CD4-positive, alpha-beta T cell (primary cell): ENCODE measurements at regions not wholly inside any gene's neighbourhood (a gene's known extent, or its start where the extent isn't known, plus 50 kb on each side); places are given as distances from the start of the nearest gene placed in this dataset.

Source experiments
- ATAC-seq: fragments of 200-7000 bp; cut with Tn5 transposase; one replicate; pipeline ENCODE4 v1.10.0; 2022; ENCODE audit warnings: mild to moderate bottlenecking; ENCODE audit not compliant: poor library complexity
- CTCF ChIA-PET: fragments of 350-600 bp; sonication (Branson Sonifier 250); formaldehyde crosslinking; loops from one replicate; lab custom pipeline; 2021; ENCODE audit warnings: antibody characterized with exemption, inconsistent platforms; lab: Charles Lee
- POLR2A ChIA-PET: fragments of 350-600 bp; sonication (Branson Sonifier 250); formaldehyde crosslinking; loops from one replicate; lab custom pipeline; 2021; ENCODE audit warnings: antibody characterized with exemption, inconsistent platforms; lab: Charles Lee
- DNase-seq, 14 experiments: peaks; one replicate each; pipeline ENCODE4 v3.0.0-alpha.2; 2013 to 2020; ENCODE audit warnings: mixed read lengths in 2 of 14
- H3K27ac ChIP-seq, 2 donors: one replicate each; pipeline versions ENCODE4 v1.5.1 to v1.7.0; 2013; ENCODE audit warnings: low read length in 2 of 2, low read depth in 1 of 2, mild to moderate bottlenecking in 1 of 2
- H3K27me3 ChIP-seq, 2 experiments: 1 replicate in 1 of 2; 2 replicates in 1 of 2; pipeline versions ENCODE4 v1.6.1 to v1.7.0; 2013; ENCODE audit warnings: low read length in 2 of 2, control low read depth in 1 of 2, mild to moderate bottlenecking in 1 of 2, moderate library complexity in 1 of 2; ENCODE audit not compliant: insufficient read depth in 2 of 2, control insufficient read depth in 1 of 2
- H3K36me3 ChIP-seq: one replicate; pipeline ENCODE4 v1.6.1; 2013; ENCODE audit warnings: low read length, control low read depth; ENCODE audit not compliant: insufficient read depth
- H3K4me1 ChIP-seq: one replicate; pipeline ENCODE4 v1.6.1; 2013; ENCODE audit warnings: low read length, control low read depth; ENCODE audit not compliant: insufficient read depth
- H3K4me3 ChIP-seq: one replicate; pipeline ENCODE4 v1.5.1; 2013; ENCODE audit warnings: mild to moderate bottlenecking, low read length, moderate library complexity
- H3K9me3 ChIP-seq, 2 experiments: 1 replicate in 1 of 2; 2 replicates in 1 of 2; pipeline versions ENCODE4 v1.6.1 to v1.7.0; 2013; ENCODE audit warnings: low read length in 2 of 2, mild to moderate bottlenecking in 2 of 2, control low read depth in 1 of 2, moderate library complexity in 1 of 2; ENCODE audit not compliant: control insufficient read depth in 1 of 2, insufficient read depth in 1 of 2
- H3K27ac Mint-ChIP-seq: one replicate; pipeline ENCODE4 v1.8.0; 2020; ENCODE audit warnings: mixed read lengths
- H3K27me3 Mint-ChIP-seq: one replicate; pipeline ENCODE4 v1.8.0; 2021; ENCODE audit warnings: mixed read lengths
- H3K36me3 Mint-ChIP-seq: one replicate; pipeline ENCODE4 v1.8.0; 2021; ENCODE audit warnings: low read depth, mixed read lengths
- H3K4me1 Mint-ChIP-seq: one replicate; pipeline ENCODE4 v1.8.0; 2021; ENCODE audit warnings: low read depth, mixed read lengths
- H3K4me3 Mint-ChIP-seq: one replicate; pipeline ENCODE4 v1.8.0; 2020; ENCODE audit warnings: mild to moderate bottlenecking, mixed read lengths
- H3K9me3 Mint-ChIP-seq: one replicate; pipeline ENCODE4 v1.8.0; 2020; ENCODE audit warnings: mixed read lengths
- CTCF ChIP-seq: fragments of 200-600 bp; IDR thresholded peaks from one replicate; pipeline ENCODE4 v1.8.0; 2022; ENCODE audit warnings: antibody characterized with exemption, mild to moderate bottlenecking
- intact Hi-C, 2 experiments: fragments of 100-400 bp; cut with DNase I in 1 of 2; cut with micrococcal nuclease in 1 of 2; formaldehyde crosslinking; loops; one replicate each; pipeline versions ENCODE4 v1.15.1 to v1.9.0; 2023 to 2025; cut with DNase I, micrococcal nuclease

- Histone ChIP-seq H3K9me3 (no peaks in the 10 kb centered on the region), H3K4me1 (no peaks in the 10 kb centered on the region), H3K36me3 (no peaks in the 10 kb centered on the region), H3K27ac (no peak overlapping the region), H3K27me3 (no peaks in the 10 kb centered on the region), H3K4me3 (no peak overlapping the region)
- CTCF ChIA-PET: no interaction called here
- ATAC-seq (no peak), DNase-seq (no peak)
- Mint-ChIP-seq H3K27ac (no peak overlapping the region), H3K27me3 (no peaks in the 10 kb centered on the region), H3K4me3 (no peak overlapping the region), H3K36me3 (no peaks in the 10 kb centered on the region), H3K9me3 (no peaks in the 10 kb centered on the region), H3K4me1 (no peaks in the 10 kb centered on the region)
- POLR2A ChIA-PET: no interaction called here
- intact Hi-C loops: no loop called here
- TF ChIP-seq CTCF: no peak
These were observed 77.6 kb upstream of the ANO3 start for GRCh38 chr11:26254378-26254777.

GRCh38 chr11:26263769-26264168 is 68.2 kb upstream of the ANO3 start:
- Histone ChIP-seq H3K9me3 (no peaks in the 10 kb centered on the region), H3K27ac (no peak overlapping the region), H3K36me3 (no peaks in the 10 kb centered on the region), H3K4me3 (no peak overlapping the region), H3K27me3 (no peaks in the 10 kb centered on the region), H3K4me1 (no peaks in the 10 kb centered on the region)
- Mint-ChIP-seq H3K27ac (no peak overlapping the region), H3K4me3 (no peak overlapping the region), H3K9me3 (no peaks in the 10 kb centered on the region), H3K27me3 (no peaks in the 10 kb centered on the region), H3K4me1 (no peaks in the 10 kb centered on the region), H3K36me3 (no peaks in the 10 kb centered on the region)
- DNase-seq (no peak), ATAC-seq (no peak)
- CTCF ChIA-PET: no interaction called here
- no peak for TF ChIP-seq CTCF
- POLR2A ChIA-PET: interaction anchor here (0.8 kb wide), 1 partner anchor 10 kb away, joined by 3 read pairs; no protein-coding TSS in a partner anchor
- intact Hi-C loops: no loop called here

- Mint-ChIP-seq H3K4me1 (no peaks in the 10 kb centered on the region), H3K9me3 (no peaks in the 10 kb centered on the region), H3K27me3 (no peaks in the 10 kb centered on the region), H3K36me3 (no peaks in the 10 kb centered on the region), H3K4me3 (no peak overlapping the region), H3K27ac (no peak overlapping the region)
- H3K9me3 ChIP-seq: no peaks in the 10 kb centered on the region
- DNase-seq: no peak
- ChIA-PET POLR2A (interaction anchor here (0.8 kb wide), 1 partner anchor 11 kb away, joined by 3 read pairs; no protein-coding TSS in a partner anchor), CTCF (no interaction called here)
- intact Hi-C loops: no loop called here
- no peaks in the 10 kb centered on the region for H3K4me1 ChIP-seq
- no peak overlapping the region for H3K27ac ChIP-seq
- H3K4me3 ChIP-seq: no peak overlapping the region
- no peaks in the 10 kb centered on the region for H3K27me3 ChIP-seq
- ATAC-seq: no peak
- no peak for TF ChIP-seq CTCF
- H3K36me3 ChIP-seq: no peaks in the 10 kb centered on the region
These were observed 67.7 kb upstream of the ANO3 start for GRCh38 chr11:26264266-26264665.
